ENCODE measurements at regions not wholly inside any gene's neighbourhood (a gene's known extent, or its start where the extent isn't known, plus 50 kb on each side); places are given as distances from the start of the nearest gene placed in this dataset.

- DNase-seq (ENCODE audit: insufficient read length, low spot score) (no peak), FAIRE-seq (no peak)
- TF ChIP-seq CTCF (IDR thresholded peaks at IDR 0.05; ENCODE audit: insufficient read depth, missing control alignments), result no peak
Measured at GRCh38 chr13:60957816-60958215, 457.8 kb downstream of the PCDH20 start.

- DNase-seq (ENCODE audit: insufficient read length, low spot score) (no peak), FAIRE-seq (no peak)
Measured at GRCh38 chr13:60945396-60945795, 470.3 kb downstream of the PCDH20 start.

GRCh38 chr13:60944863-60945262 lies 470.8 kb downstream of the PCDH20 start:
- DNase-seq (ENCODE audit: insufficient read length, low spot score) (no peak), FAIRE-seq (no peak)
- no peak for TF ChIP-seq CTCF (IDR thresholded peaks at IDR 0.05; ENCODE audit: insufficient read depth, missing control alignments)

More at GRCh38 chr13:60945396-60945795, 470.3 kb downstream of the PCDH20 start:
- TF ChIP-seq CTCF (IDR thresholded peaks at IDR 0.05; ENCODE audit: insufficient read depth, missing control alignments), result no peak

- no peak for TF ChIP-seq CTCF (IDR thresholded peaks at IDR 0.05; ENCODE audit: insufficient read depth, missing control alignments)
- DNase-seq (ENCODE audit: insufficient read length, low spot score) (no peak), FAIRE-seq (no peak)
Measured at GRCh38 chr13:60944016-60944415, 471.6 kb downstream of the PCDH20 start.

- DNase-seq (ENCODE audit: insufficient read length, low spot score) (no peak), FAIRE-seq (no peak)
- TF ChIP-seq CTCF (IDR thresholded peaks at IDR 0.05; ENCODE audit: insufficient read depth, missing control alignments), result no peak
Measured at GRCh38 chr13:60936281-60936680, 479.4 kb downstream of the PCDH20 start.

- TF ChIP-seq CTCF (IDR thresholded peaks at IDR 0.05; ENCODE audit: insufficient read depth, missing control alignments), result no peak
- no peak for FAIRE-seq
- no peak for DNase-seq (ENCODE audit: insufficient read length, low spot score)
Measured at GRCh38 chr13:60933638-60934037, 482.0 kb downstream of the PCDH20 start.

GRCh38 chr13:60931858-60932546 lies 483.6 kb downstream of the PCDH20 start:
- no peak for FAIRE-seq
- no peak for TF ChIP-seq CTCF (IDR thresholded peaks at IDR 0.05; ENCODE audit: insufficient read depth, missing control alignments)
- no peak for DNase-seq (ENCODE audit: insufficient read length, low spot score)

Measured in D721Med (cell line).